ENCODE measurements at regions not wholly inside any gene's neighbourhood (a gene's known extent, or its start where the extent isn't known, plus 50 kb on each side); places are given as distances from the start of the nearest gene placed in this dataset.

DNA sequence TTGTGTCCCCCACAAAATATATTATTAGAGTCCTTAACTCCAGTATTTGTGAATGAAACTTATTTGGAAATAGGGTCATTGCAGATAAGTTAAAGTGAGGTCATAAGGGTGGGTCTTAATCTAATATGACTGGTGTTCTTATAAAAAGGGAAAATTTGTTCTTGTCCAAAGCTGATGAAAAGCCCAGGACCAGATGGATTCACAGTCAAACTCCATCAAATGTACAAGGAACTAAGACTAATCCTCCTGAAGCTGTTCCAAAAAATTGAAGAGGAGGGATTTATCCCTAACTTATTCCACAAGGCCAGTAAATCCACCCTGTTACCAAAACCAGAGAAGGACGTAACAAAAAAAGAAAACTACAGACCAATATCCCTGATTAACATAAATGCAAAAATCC is 56.4 kb upstream of the SLIT3 start:
- no peak overlapping the region for H2BK12ac ChIP-seq (ENCODE audit: low read length)
- no CpG with 5 or more reads among the region's 1 CpG for WGBS, 2 donors (ENCODE audit: extremely low coverage in 2 of 2, insufficient read length in 2 of 2, insufficient replicate concordance in 1 of 2)
- no peak overlapping the region for H2BK5ac ChIP-seq (ENCODE audit: low read length)
- H3K23ac ChIP-seq (ENCODE audit: low read depth, low read length, poor library complexity): no peak overlapping the region
- H2AK5ac ChIP-seq (ENCODE audit: low read depth, low read length): no peak overlapping the region
- no peak overlapping the region for H3K4ac ChIP-seq (ENCODE audit: low read length)
- no peak overlapping the region for H4K91ac ChIP-seq (ENCODE audit: low read depth, low read length, poor library complexity)
- H3K4me2 ChIP-seq (ENCODE audit: insufficient read depth, low read length, poor library complexity, severe bottlenecking): no peak overlapping the region
- H3K14ac ChIP-seq (ENCODE audit: low read length): no peak overlapping the region
- no peak for DNase-seq (ENCODE audit: low spot score)
- H4K8ac ChIP-seq (ENCODE audit: low read depth, low read length): no peak overlapping the region
- H3K9ac ChIP-seq (ENCODE audit: low read depth, low read length, poor library complexity): no peak overlapping the region
- no peaks in the 10 kb centered on the region for H3K36me3 ChIP-seq (replicated peaks in 1 of 2; ENCODE audit: control insufficient read depth in 2 of 2, insufficient read depth in 2 of 2, low read length in 2 of 2)
- H3K27ac ChIP-seq (replicated peaks; ENCODE audit: low read length): no peak overlapping the region
- no peaks in the 10 kb centered on the region for H3K79me1 ChIP-seq (ENCODE audit: low read depth, low read length)
- no peaks in the 10 kb centered on the region for H3K27me3 ChIP-seq (ENCODE audit: control insufficient read depth in 3 of 3, insufficient read depth in 3 of 3, low read depth in 1 of 3, low read length in 3 of 3)
- no peak overlapping the region for H3K18ac ChIP-seq (ENCODE audit: low read length)
- H3K4me3 ChIP-seq (ENCODE audit: low read length in 2 of 2): no peak overlapping the region
- no peaks in the 10 kb centered on the region for H3K4me1 ChIP-seq (ENCODE audit: control insufficient read depth in 2 of 2, insufficient read depth in 1 of 2, low read depth in 1 of 2, low read length in 2 of 2)
- H3K9me3 ChIP-seq (replicated peaks in 1 of 2; ENCODE audit: control insufficient read depth in 2 of 2, insufficient read depth in 1 of 2, low read depth in 1 of 2, low read length in 2 of 2): no peaks in the 10 kb centered on the region
- H2AFZ ChIP-seq (ENCODE audit: low read length): no peak overlapping the region
- H2BK120ac ChIP-seq (ENCODE audit: low read depth, low read length): no peak overlapping the region
- H2BK15ac ChIP-seq (ENCODE audit: low read length): no peak overlapping the region

- no peak overlapping the region for H2BK15ac ChIP-seq (ENCODE audit: low read length)
- no peak overlapping the region for H3K23ac ChIP-seq (ENCODE audit: low read depth, low read length, poor library complexity)
- H3K9me3 ChIP-seq (replicated peaks in 1 of 2; ENCODE audit: control insufficient read depth in 2 of 2, insufficient read depth in 1 of 2, low read depth in 1 of 2, low read length in 2 of 2): no peaks in the 10 kb centered on the region
- DNase-seq (ENCODE audit: low spot score): no peak
- no peaks in the 10 kb centered on the region for H3K27me3 ChIP-seq (ENCODE audit: control insufficient read depth in 3 of 3, insufficient read depth in 3 of 3, low read depth in 1 of 3, low read length in 3 of 3)
- H3K27ac ChIP-seq (replicated peaks; ENCODE audit: low read length): no peak overlapping the region
- no peak overlapping the region for H3K9ac ChIP-seq (ENCODE audit: low read depth, low read length, poor library complexity)
- no peak overlapping the region for H2BK120ac ChIP-seq (ENCODE audit: low read depth, low read length)
- no peaks in the 10 kb centered on the region for H3K79me1 ChIP-seq (ENCODE audit: low read depth, low read length)
- no peak overlapping the region for H4K91ac ChIP-seq (ENCODE audit: low read depth, low read length, poor library complexity)
- H3K4me3 ChIP-seq (ENCODE audit: low read length in 2 of 2): no peak overlapping the region
- H3K4ac ChIP-seq (ENCODE audit: low read length): no peak overlapping the region
- no peaks in the 10 kb centered on the region for H3K36me3 ChIP-seq (replicated peaks in 1 of 2; ENCODE audit: control insufficient read depth in 2 of 2, insufficient read depth in 2 of 2, low read length in 2 of 2)
- no peak overlapping the region for H3K18ac ChIP-seq (ENCODE audit: low read length)
- H2AFZ ChIP-seq (ENCODE audit: low read length): no peak overlapping the region
- H2AK5ac ChIP-seq (ENCODE audit: low read depth, low read length): no peak overlapping the region
- no peak overlapping the region for H2BK5ac ChIP-seq (ENCODE audit: low read length)
- H3K14ac ChIP-seq (ENCODE audit: low read length): no peak overlapping the region
- no peak overlapping the region for H4K8ac ChIP-seq (ENCODE audit: low read depth, low read length)
- no peak overlapping the region for H2BK12ac ChIP-seq (ENCODE audit: low read length)
- H3K4me1 ChIP-seq (ENCODE audit: control insufficient read depth in 2 of 2, insufficient read depth in 1 of 2, low read depth in 1 of 2, low read length in 2 of 2): no peaks in the 10 kb centered on the region
- no peak overlapping the region for H3K4me2 ChIP-seq (ENCODE audit: insufficient read depth, low read length, poor library complexity, severe bottlenecking)
These were observed 55.9 kb upstream of the SLIT3 start for GRCh38 chr5:169356811-169357210.

- Histone ChIP-seq H3K4me3 (ENCODE audit: low read length in 2 of 2) (no peak overlapping the region), H3K9ac (ENCODE audit: low read depth, low read length, poor library complexity) (no peak overlapping the region), H3K79me1 (ENCODE audit: low read depth, low read length) (no peaks in the 10 kb centered on the region), H4K8ac (ENCODE audit: low read depth, low read length) (no peak overlapping the region), H2AK5ac (ENCODE audit: low read depth, low read length) (no peak overlapping the region), H3K18ac (ENCODE audit: low read length) (no peak overlapping the region), H3K4me1 (ENCODE audit: control insufficient read depth in 2 of 2, insufficient read depth in 1 of 2, low read depth in 1 of 2, low read length in 2 of 2) (no peaks in the 10 kb centered on the region), H3K4me2 (ENCODE audit: insufficient read depth, low read length, poor library complexity, severe bottlenecking) (no peak overlapping the region), H2BK15ac (ENCODE audit: low read length) (no peak overlapping the region), H2AFZ (ENCODE audit: low read length) (peak overlapping the region; percentile 59), H4K91ac (ENCODE audit: low read depth, low read length, poor library complexity) (no peak overlapping the region), H3K27me3 (ENCODE audit: control insufficient read depth in 3 of 3, insufficient read depth in 3 of 3, low read depth in 1 of 3, low read length in 3 of 3) (no peaks in the 10 kb centered on the region), H3K9me3 (replicated peaks in 1 of 2; ENCODE audit: control insufficient read depth in 2 of 2, insufficient read depth in 1 of 2, low read depth in 1 of 2, low read length in 2 of 2) (no peaks in the 10 kb centered on the region), H2BK12ac (ENCODE audit: low read length) (no peak overlapping the region), H3K27ac (replicated peaks; ENCODE audit: low read length) (no peak overlapping the region), H3K14ac (ENCODE audit: low read length) (no peak overlapping the region), H2BK5ac (ENCODE audit: low read length) (no peak overlapping the region), H3K36me3 (replicated peaks in 1 of 2; ENCODE audit: control insufficient read depth in 2 of 2, insufficient read depth in 2 of 2, low read length in 2 of 2) (no peaks in the 10 kb centered on the region), H2BK120ac (ENCODE audit: low read depth, low read length) (no peak overlapping the region), H3K4ac (ENCODE audit: low read length) (no peak overlapping the region), H3K23ac (ENCODE audit: low read depth, low read length, poor library complexity) (no peak overlapping the region)
- no peak for DNase-seq (ENCODE audit: low spot score)
- WGBS, 2 donors (ENCODE audit: extremely low coverage in 2 of 2, insufficient read length in 2 of 2, insufficient replicate concordance in 1 of 2): no CpG with 5 or more reads among the region's 1 CpG
These were observed 55.2 kb upstream of the SLIT3 start for GRCh38 chr5:169356181-169356580.

DNA sequence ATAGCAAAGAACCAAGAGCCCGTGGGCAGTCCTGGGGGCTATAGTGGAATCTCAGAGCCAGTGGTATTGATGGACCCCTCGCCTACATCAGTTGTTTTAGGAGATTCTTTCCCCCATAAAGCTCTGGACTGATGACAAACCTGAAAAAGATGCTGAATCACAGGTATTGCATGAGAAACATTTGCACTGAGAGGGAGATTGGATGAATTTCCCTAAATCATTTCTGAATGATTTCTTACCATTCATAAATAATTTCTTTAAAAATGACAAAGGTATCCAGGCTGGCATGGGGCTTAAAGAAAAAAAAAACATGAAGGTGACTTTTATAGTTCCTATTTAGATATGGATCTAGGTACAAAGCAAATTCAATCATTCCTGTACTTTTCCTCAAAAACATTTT is 54.0 kb upstream of the SLIT3 start:
- Histone ChIP-seq H2BK120ac (ENCODE audit: low read depth, low read length) (no peak overlapping the region), H3K4ac (ENCODE audit: low read length) (no peak overlapping the region)

More for the DNA sequence above, 54.0 kb upstream of the SLIT3 start:
- no peak overlapping the region for H4K91ac ChIP-seq (ENCODE audit: low read depth, low read length, poor library complexity)
- no peak overlapping the region for H3K27ac ChIP-seq (replicated peaks; ENCODE audit: low read length)
- H3K23ac ChIP-seq (ENCODE audit: low read depth, low read length, poor library complexity): no peak overlapping the region
- H3K36me3 ChIP-seq (replicated peaks in 1 of 2; ENCODE audit: control insufficient read depth in 2 of 2, insufficient read depth in 2 of 2, low read length in 2 of 2): no peaks in the 10 kb centered on the region
- H2AFZ ChIP-seq (ENCODE audit: low read length): no peak overlapping the region
- no peak overlapping the region for H2BK12ac ChIP-seq (ENCODE audit: low read length)
- H3K4me2 ChIP-seq (ENCODE audit: insufficient read depth, low read length, poor library complexity, severe bottlenecking): no peak overlapping the region
- H3K14ac ChIP-seq (ENCODE audit: low read length): no peak overlapping the region
- no peak overlapping the region for H3K4me3 ChIP-seq (ENCODE audit: low read length in 2 of 2)
- no peaks in the 10 kb centered on the region for H3K79me1 ChIP-seq (ENCODE audit: low read depth, low read length)
- WGBS, 2 donors (ENCODE audit: extremely low coverage in 2 of 2, insufficient read length in 2 of 2, insufficient replicate concordance in 1 of 2): no CpG with 5 or more reads among the region's 2 CpGs
- DNase-seq (ENCODE audit: low spot score): no peak
- H3K4me1 ChIP-seq (ENCODE audit: control insufficient read depth in 2 of 2, insufficient read depth in 1 of 2, low read depth in 1 of 2, low read length in 2 of 2): no peaks in the 10 kb centered on the region
- H4K8ac ChIP-seq (ENCODE audit: low read depth, low read length): no peak overlapping the region
- no peak overlapping the region for H3K18ac ChIP-seq (ENCODE audit: low read length)
- H3K9me3 ChIP-seq (replicated peaks in 1 of 2; ENCODE audit: control insufficient read depth in 2 of 2, insufficient read depth in 1 of 2, low read depth in 1 of 2, low read length in 2 of 2): no peaks in the 10 kb centered on the region
- H2BK15ac ChIP-seq (ENCODE audit: low read length): no peak overlapping the region
- H2AK5ac ChIP-seq (ENCODE audit: low read depth, low read length): no peak overlapping the region
- H3K9ac ChIP-seq (ENCODE audit: low read depth, low read length, poor library complexity): no peak overlapping the region
- H3K27me3 ChIP-seq (ENCODE audit: control insufficient read depth in 3 of 3, insufficient read depth in 3 of 3, low read depth in 1 of 3, low read length in 3 of 3): no peaks in the 10 kb centered on the region
- H2BK5ac ChIP-seq (ENCODE audit: low read length): no peak overlapping the region

Measured in neuronal stem cell (in vitro differentiated cells).